Ovary (tissue), 7 donors: ENCODE measurements at regions not wholly inside any gene's neighbourhood (a gene's known extent, or its start where the extent isn't known, plus 50 kb on each side); places are given as distances from the start of the nearest gene placed in this dataset.

Experiments used
- DNase-seq, 5 donors: peaks; one replicate each; pipeline ENCODE4 v3.0.0-alpha.2; 2019 to 2020
- H3K27ac ChIP-seq, 2 donors: fragments of 200-600 bp; one replicate each; pipeline versions ENCODE4 v1.5.1 to v1.8.0; 2019 to 2022
- H3K27me3 ChIP-seq: fragments of 200-600 bp; one replicate; pipeline ENCODE4 v1.8.0; 2022
- H3K36me3 ChIP-seq: fragments of 200-600 bp; sonication (generic); one replicate; pipeline ENCODE4 v1.5.1; 2019
- H3K4me1 ChIP-seq: one replicate; pipeline ENCODE4 v1.8.1; 2013; ENCODE audit warnings: mild to moderate bottlenecking, moderate library complexity; ENCODE audit not compliant: insufficient read depth
- H3K4me3 ChIP-seq: fragments of 200-600 bp; sonication (generic); one replicate; pipeline ENCODE4 v1.5.1; 2017
- H3K9me3 ChIP-seq, 2 donors: fragments of 200-600 bp in 1 of 2; sonication (generic) in 1 of 2; one replicate each; pipeline versions ENCODE4 v1.5.1 to v1.8.1; 2013 to 2019; ENCODE audit warnings: mild to moderate bottlenecking in 1 of 2, moderate library complexity in 1 of 2
- CTCF ChIP-seq, 3 donors: fragments of 450-650 bp in 2 of 3; fragments of 200-600 bp in 1 of 3; IDR thresholded peaks; one replicate each; pipeline versions ENCODE4 v1.5.1 to v1.8.0; 2016 to 2022; ENCODE audit warnings: antibody characterized with exemption in 3 of 3, mild to moderate bottlenecking in 1 of 3
- EP300 ChIP-seq: sonication (generic); formaldehyde crosslinking; IDR thresholded peaks from one replicate; pipeline ENCODE4 v1.6.1; 2017; ENCODE audit warnings: antibody characterized with exemption
- POLR2A ChIP-seq: fragments of 450-650 bp; IDR thresholded peaks from one replicate; pipeline ENCODE4 v1.6.1; 2017; ENCODE audit warnings: antibody characterized with exemption, mild to moderate bottlenecking, moderate library complexity
- WGBS, 3 donors: extraction: QIAGEN DNeasy Blood & Tissue Kit in 1 of 3; methylation state at CpG; one replicate each; pipeline versions ENCODE4 v1.1.5 to v1.1.7; 2013 to 2017; 5-methylcytosine and 5-hydroxymethylcytosine counted together
- intact Hi-C, 4 donors: fragments of 100-400 bp; cut with DNase I; formaldehyde crosslinking; loops; one replicate each; pipeline versions ENCODE4 v1.11.0 to v1.15.1; 2022 to 2023
- donor health status: DM: no; HTN: no; CAD: no; lungs with moderate emphysema.
- donor health status: DM: no; HTN: no; CAD: no.
- donor health status: Bipolar disorder and iron deficiency.
- donor health status: DM: no; HTN: no; CAD: no.
- donor health status: DM: yes; HTN: yes; CAD: no.

- WGBS, 3 donors = 72 to 81% (median 74%) methylated on average over 3 of the region's 3 CpGs
- Histone ChIP-seq H3K27ac (no peak overlapping the region), H3K9me3 (no peaks in the 10 kb centered on the region), H3K4me3 (no peak overlapping the region), H3K4me1 (no peaks in the 10 kb centered on the region), H3K27me3 (no peaks in the 10 kb centered on the region), H3K36me3 (no peaks in the 10 kb centered on the region)
- no peak for DNase-seq
- TF ChIP-seq CTCF (IDR thresholded peaks at IDR 0.05) = no peak
- TF ChIP-seq EP300 = no peak
- intact Hi-C loops = no loop called here
Measured at GRCh38 chr7:21013765-21014539, 227.3 kb upstream of the SP8 start.

GRCh38 chr7:21020667-21021066 lies 234.0 kb upstream of the SP8 start:
- H3K27me3 ChIP-seq = no peaks in the 10 kb centered on the region
- H3K36me3 ChIP-seq = no peaks in the 10 kb centered on the region
- no peak for TF ChIP-seq CTCF (IDR thresholded peaks at IDR 0.05)
- no peak for TF ChIP-seq POLR2A
- no peak for TF ChIP-seq EP300
- H3K9me3 ChIP-seq = no peaks in the 10 kb centered on the region
- intact Hi-C loops = no loop called here
- H3K4me1 ChIP-seq = no peaks in the 10 kb centered on the region
- H3K4me3 ChIP-seq = no peak overlapping the region
- DNase-seq = no peak
- H3K27ac ChIP-seq = no peak overlapping the region
- WGBS, 3 donors = 40 to 46% (median 45%) methylated on average over 2 of the region's 2 CpGs

- TF ChIP-seq CTCF (IDR thresholded peaks at IDR 0.05) (no peak), EP300 (no peak), POLR2A (no peak)
- Histone ChIP-seq H3K4me3 (no peak overlapping the region), H3K27me3 (no peaks in the 10 kb centered on the region), H3K4me1 (no peaks in the 10 kb centered on the region), H3K9me3 (no peaks in the 10 kb centered on the region), H3K36me3 (no peaks in the 10 kb centered on the region), H3K27ac (no peak overlapping the region)
- intact Hi-C loops = no loop called here
- 44 to 53% (median 45%) methylated on average over 6 of the region's 6 CpGs for WGBS, 3 donors
- no peak for DNase-seq
Measured at GRCh38 chr7:21023841-21024484, 237.3 kb upstream of the SP8 start.

- DNase-seq = no peak
- no peaks in the 10 kb centered on the region for H3K36me3 ChIP-seq
- H3K4me3 ChIP-seq = no peak overlapping the region
- intact Hi-C loops = no loop called here
- H3K27ac ChIP-seq = no peak overlapping the region
- no peaks in the 10 kb centered on the region for H3K27me3 ChIP-seq
- H3K4me1 ChIP-seq = no peaks in the 10 kb centered on the region
- 61 to 67% (median 66%) methylated on average over 5 of the region's 5 CpGs for WGBS, 3 donors
- no peak for TF ChIP-seq EP300
- no peak for TF ChIP-seq POLR2A
- no peak for TF ChIP-seq CTCF (IDR thresholded peaks at IDR 0.05)
- no peaks in the 10 kb centered on the region for H3K9me3 ChIP-seq
Measured at GRCh38 chr7:21024485-21024867, 237.8 kb upstream of the SP8 start.
